ENCODE measurements at regions not wholly inside any gene's neighbourhood (a gene's known extent, or its start where the extent isn't known, plus 50 kb on each side); places are given as distances from the start of the nearest gene placed in this dataset.

DNA sequence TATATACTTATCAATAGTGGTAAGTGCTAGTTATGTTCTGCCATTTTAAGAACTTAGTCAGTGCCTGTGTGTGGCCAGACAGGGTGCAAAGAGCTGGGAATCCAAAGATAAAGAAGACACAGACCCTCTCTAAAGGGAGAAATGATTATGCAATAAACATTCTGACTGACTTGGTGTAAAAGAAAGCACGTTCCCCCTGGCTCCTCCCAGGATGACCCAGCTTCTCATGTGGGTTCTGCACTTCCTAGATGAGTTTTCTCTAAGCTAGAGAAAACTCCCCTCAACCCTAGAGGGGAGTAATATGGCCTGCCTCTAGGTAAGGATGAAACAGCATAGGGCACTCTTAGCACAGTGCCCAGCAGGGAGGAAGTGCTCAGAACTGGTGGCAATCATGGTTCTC, 231.2 kb downstream of the VRK1 start:
- TF ChIP-seq, protein P1, sequence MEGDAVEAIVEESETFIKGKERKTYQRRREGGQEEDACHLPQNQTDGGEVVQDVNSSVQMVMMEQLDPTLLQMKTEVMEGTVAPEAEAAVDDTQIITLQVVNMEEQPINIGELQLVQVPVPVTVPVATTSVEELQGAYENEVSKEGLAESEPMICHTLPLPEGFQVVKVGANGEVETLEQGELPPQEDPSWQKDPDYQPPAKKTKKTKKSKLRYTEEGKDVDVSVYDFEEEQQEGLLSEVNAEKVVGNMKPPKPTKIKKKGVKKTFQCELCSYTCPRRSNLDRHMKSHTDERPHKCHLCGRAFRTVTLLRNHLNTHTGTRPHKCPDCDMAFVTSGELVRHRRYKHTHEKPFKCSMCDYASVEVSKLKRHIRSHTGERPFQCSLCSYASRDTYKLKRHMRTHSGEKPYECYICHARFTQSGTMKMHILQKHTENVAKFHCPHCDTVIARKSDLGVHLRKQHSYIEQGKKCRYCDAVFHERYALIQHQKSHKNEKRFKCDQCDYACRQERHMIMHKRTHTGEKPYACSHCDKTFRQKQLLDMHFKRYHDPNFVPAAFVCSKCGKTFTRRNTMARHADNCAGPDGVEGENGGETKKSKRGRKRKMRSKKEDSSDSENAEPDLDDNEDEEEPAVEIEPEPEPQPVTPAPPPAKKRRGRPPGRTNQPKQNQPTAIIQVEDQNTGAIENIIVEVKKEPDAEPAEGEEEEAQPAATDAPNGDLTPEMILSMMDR (IDR thresholded peaks at IDR 0.05) = no peak
- TF ChIP-seq POLR2A (IDR thresholded peaks at IDR 0.05) = no peak
